HL-60 (cell line): ENCODE measurements at regions not wholly inside any gene's neighbourhood (a gene's known extent, or its start where the extent isn't known, plus 50 kb on each side); places are given as distances from the start of the nearest gene placed in this dataset.

ENCODE experiments used
- CTCF ChIP-seq: IDR thresholded peaks from one replicate; pipeline ENCODE4 v1.5.1; 2011; ENCODE audit warnings: low read length, control low read depth, inconsistent platforms; ENCODE audit not compliant: insufficient read depth
- GABPA ChIP-seq: IDR thresholded peaks from 2 replicates; pipeline ENCODE4 v1.6.1; 2012; ENCODE audit warnings: low read depth
- POLR2AphosphoS5 ChIP-seq: IDR thresholded peaks from 2 replicates; pipeline ENCODE4 v1.6.1; 2012; ENCODE audit warnings: low read depth

GRCh38 chr5:135218486-135218755, 180.6 kb downstream of the MACROH2A1 start:
- TF ChIP-seq POLR2AphosphoS5 (no peak), CTCF (no peak), GABPA (no peak)
